ENCODE measurements at regions not wholly inside any gene's neighbourhood (a gene's known extent, or its start where the extent isn't known, plus 50 kb on each side); places are given as distances from the start of the nearest gene placed in this dataset.

- H3K9me3 ChIP-seq (ENCODE audit: low read depth): no peaks in the 10 kb centered on the region
- TF ChIP-seq, protein P1, sequence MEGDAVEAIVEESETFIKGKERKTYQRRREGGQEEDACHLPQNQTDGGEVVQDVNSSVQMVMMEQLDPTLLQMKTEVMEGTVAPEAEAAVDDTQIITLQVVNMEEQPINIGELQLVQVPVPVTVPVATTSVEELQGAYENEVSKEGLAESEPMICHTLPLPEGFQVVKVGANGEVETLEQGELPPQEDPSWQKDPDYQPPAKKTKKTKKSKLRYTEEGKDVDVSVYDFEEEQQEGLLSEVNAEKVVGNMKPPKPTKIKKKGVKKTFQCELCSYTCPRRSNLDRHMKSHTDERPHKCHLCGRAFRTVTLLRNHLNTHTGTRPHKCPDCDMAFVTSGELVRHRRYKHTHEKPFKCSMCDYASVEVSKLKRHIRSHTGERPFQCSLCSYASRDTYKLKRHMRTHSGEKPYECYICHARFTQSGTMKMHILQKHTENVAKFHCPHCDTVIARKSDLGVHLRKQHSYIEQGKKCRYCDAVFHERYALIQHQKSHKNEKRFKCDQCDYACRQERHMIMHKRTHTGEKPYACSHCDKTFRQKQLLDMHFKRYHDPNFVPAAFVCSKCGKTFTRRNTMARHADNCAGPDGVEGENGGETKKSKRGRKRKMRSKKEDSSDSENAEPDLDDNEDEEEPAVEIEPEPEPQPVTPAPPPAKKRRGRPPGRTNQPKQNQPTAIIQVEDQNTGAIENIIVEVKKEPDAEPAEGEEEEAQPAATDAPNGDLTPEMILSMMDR (IDR thresholded peaks at IDR 0.05; ENCODE audit: low read depth, low read length): no peak
- H3K4me1 ChIP-seq (ENCODE audit: low read depth): no peaks in the 10 kb centered on the region
- no peaks in the 10 kb centered on the region for H3K27me3 ChIP-seq
- H3K4me3 ChIP-seq: no peak overlapping the region
- no peak overlapping the region for H3K27ac ChIP-seq
- no peaks in the 10 kb centered on the region for H3K36me3 ChIP-seq
- DNase-seq (ENCODE audit: low read depth in 1 of 2, low spot score in 1 of 2): no peak
Measured at GRCh38 chr2:7237466-7237865, 320.3 kb downstream of the RNF144A start.

GRCh38 chr2:7239078-7239477 is 321.9 kb downstream of the RNF144A start:
- Histone ChIP-seq H3K9me3 (ENCODE audit: low read depth) (no peaks in the 10 kb centered on the region), H3K36me3 (no peaks in the 10 kb centered on the region), H3K27me3 (no peaks in the 10 kb centered on the region), H3K27ac (no peak overlapping the region), H3K4me1 (ENCODE audit: low read depth) (no peaks in the 10 kb centered on the region), H3K4me3 (no peak overlapping the region)
- DNase-seq (ENCODE audit: low read depth in 1 of 2, low spot score in 1 of 2): no peak
- TF ChIP-seq, protein P1 (IDR thresholded peaks at IDR 0.05; ENCODE audit: low read depth, low read length): no peak

DNA sequence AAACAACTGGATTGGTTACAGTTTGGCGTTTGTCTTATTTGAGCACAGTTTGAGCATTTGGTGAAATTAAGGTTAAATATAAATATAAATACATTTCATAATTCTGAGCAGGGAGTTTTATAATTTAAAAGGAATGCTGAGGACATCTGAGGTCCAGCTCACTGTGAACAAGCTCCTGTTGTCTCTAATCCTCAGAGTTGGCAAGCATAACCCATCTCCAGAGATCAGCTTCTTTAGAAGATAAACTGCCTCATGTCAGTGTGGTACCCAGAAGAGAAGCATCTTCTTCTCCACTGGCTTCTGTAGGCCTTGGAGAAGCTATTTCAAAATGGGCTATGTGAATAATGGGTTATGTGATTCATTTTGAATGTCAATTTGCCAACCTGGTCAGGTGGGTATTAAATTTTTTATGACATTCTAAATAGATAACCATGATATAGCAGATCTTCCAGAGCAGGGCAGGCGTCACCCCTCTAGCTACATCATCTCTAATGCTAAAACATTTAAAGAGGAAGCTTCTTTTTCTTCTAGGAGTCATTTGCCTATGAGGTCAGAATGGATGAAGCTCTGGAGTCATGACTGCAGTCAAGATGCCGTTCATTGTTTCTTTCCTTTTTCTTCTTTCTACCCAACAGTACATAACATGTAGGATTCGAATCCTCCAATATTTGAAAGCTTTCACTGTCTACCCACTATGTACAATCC is 324.0 kb downstream of the RNF144A start:
- no peaks in the 10 kb centered on the region for H3K27me3 ChIP-seq
- DNase-seq (ENCODE audit: low read depth in 1 of 2, low spot score in 1 of 2): no peak
- H3K9me3 ChIP-seq (ENCODE audit: low read depth): no peaks in the 10 kb centered on the region
- H3K27ac ChIP-seq: no peak overlapping the region
- H3K4me3 ChIP-seq: no peak overlapping the region
- H3K4me1 ChIP-seq (ENCODE audit: low read depth): no peaks in the 10 kb centered on the region
- TF ChIP-seq, protein P1 (IDR thresholded peaks at IDR 0.05; ENCODE audit: low read depth, low read length): no peak
- no peaks in the 10 kb centered on the region for H3K36me3 ChIP-seq

DNA sequence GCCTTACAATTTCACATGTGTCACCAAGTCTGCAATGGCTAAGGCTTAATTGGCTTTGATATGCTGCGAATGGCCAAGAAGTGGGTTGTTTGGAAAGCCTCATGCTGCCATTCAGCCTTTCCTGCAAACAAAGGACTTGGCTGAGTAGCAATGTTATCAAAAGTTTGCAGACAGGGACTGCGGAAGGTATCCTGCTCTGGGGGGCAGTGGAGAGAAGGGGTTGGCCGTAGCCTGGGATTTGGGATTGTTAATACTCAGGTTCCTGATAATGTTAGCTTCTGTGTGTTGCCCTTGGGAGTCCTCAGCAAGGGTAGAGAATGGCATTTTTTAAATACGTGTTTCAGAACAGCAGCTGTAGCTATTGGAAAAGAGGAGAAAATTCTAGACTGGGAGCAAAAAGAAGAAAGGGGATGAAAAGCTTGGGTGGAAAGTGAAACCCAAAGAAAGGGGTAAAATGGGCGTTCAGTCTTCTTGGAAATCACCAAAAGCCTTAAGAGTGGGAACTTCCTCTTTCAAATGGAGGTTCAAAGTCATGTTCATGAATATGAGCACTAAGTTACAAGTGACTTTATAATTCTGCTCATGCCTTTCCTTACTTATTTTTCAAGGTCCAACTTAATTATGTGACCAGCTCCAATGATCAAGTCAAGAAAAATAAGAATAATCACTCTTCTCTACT is 325.1 kb downstream of the RNF144A start:
- no peaks in the 10 kb centered on the region for H3K27me3 ChIP-seq
- DNase-seq (ENCODE audit: low read depth in 1 of 2, low spot score in 1 of 2): no peak
- TF ChIP-seq, protein P1 (IDR thresholded peaks at IDR 0.05; ENCODE audit: low read depth, low read length): no peak
- no peak overlapping the region for H3K27ac ChIP-seq
- no peak overlapping the region for H3K4me3 ChIP-seq
- H3K36me3 ChIP-seq: no peaks in the 10 kb centered on the region
- no peaks in the 10 kb centered on the region for H3K9me3 ChIP-seq (ENCODE audit: low read depth)
- H3K4me1 ChIP-seq (ENCODE audit: low read depth): no peaks in the 10 kb centered on the region

DNA sequence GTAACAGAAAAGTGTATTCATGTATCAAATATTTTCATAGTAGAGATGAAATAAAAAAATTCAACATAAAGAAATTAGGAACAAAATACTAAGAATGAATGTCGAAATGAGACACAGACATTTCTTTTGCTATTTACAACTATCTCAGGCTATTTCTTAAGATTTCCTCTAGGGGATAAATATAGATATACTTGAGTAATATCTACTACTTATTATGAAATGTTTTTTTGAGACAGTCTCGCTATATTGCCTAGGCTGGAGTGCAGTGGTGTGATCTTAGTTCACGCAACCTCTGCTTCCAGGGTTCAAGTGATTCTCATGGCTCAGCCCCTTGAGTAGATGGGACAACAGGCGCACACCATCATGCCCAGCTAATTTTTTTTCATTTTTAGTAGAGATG is 326.1 kb downstream of the RNF144A start:
- Histone ChIP-seq H3K9me3 (ENCODE audit: low read depth) (no peaks in the 10 kb centered on the region), H3K36me3 (no peaks in the 10 kb centered on the region), H3K4me3 (no peak overlapping the region), H3K27ac (no peak overlapping the region), H3K27me3 (no peaks in the 10 kb centered on the region), H3K4me1 (ENCODE audit: low read depth) (no peaks in the 10 kb centered on the region)
- TF ChIP-seq, protein P1 (IDR thresholded peaks at IDR 0.05; ENCODE audit: low read depth, low read length): no peak
- no peak for DNase-seq (ENCODE audit: low read depth in 1 of 2, low spot score in 1 of 2)
